ENCODE measurements at regions not wholly inside any gene's neighbourhood (a gene's known extent, or its start where the extent isn't known, plus 50 kb on each side); places are given as distances from the start of the nearest gene placed in this dataset.
A peak's percentile ranks its signal among the peaks of the same experiment; 100 is the strongest.

DNA sequence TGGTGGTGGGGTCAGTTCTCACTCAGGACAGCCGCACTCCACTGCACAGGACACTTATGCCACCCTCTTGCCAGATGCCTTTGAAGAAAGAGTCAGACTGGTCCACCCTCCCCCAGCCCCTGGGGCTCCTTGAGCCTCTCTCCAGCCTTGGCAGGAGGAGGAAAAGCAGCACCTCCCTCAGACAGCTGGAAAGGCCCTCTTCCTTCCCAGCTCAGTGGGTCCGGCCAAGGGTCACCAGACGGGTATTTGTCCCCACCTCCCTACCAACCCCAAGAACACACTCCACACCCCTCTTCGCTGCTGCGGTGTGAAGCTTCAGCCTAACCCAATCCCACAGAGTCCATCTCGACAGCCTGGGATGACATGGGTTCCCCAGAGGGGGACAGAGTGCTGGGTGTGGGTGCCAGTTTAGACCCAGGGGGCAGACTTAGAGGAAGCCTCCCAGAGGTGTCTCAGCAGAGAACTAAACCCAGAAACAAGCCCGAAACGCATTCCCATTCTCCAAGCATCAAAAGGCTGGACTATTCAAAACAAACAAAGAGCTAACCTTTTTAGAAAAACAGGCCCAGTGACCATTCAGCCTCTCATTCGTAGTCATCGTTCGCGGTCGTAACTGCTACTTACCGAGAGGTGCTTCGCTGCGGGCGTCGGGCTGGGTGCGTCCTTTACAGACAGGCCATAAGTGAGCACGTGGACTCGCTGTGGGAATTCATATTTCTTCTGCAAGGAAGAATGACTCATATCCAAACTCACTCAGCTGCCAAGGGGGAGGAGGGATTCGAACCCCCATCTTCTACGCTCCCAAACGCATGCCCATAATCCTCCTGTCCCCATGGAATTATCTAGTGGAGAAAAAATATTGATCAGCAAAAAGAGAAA is 57.5 kb upstream of the ANO1 start:
- H2AFZ ChIP-seq (ENCODE audit: low read depth, low read length, poor library complexity, severe bottlenecking), result no peak overlapping the region
- DNase-seq (ENCODE audit: low read depth, low spot score) (no peak), ATAC-seq (no peak)
- no peak for TF ChIP-seq CEBPB (IDR thresholded peaks at IDR 0.05; ENCODE audit: low read depth)
- no peak for TF ChIP-seq EGR1 (IDR thresholded peaks at IDR 0.05; ENCODE audit: low read depth)
- TF ChIP-seq, protein P1, sequence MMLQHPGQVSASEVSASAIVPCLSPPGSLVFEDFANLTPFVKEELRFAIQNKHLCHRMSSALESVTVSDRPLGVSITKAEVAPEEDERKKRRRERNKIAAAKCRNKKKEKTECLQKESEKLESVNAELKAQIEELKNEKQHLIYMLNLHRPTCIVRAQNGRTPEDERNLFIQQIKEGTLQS (IDR thresholded peaks at IDR 0.05), result no peak
- no peak for TF ChIP-seq RAD21 (IDR thresholded peaks at IDR 0.05; ENCODE audit: low read depth)
- no peak for TF ChIP-seq SIN3A (IDR thresholded peaks at IDR 0.05; ENCODE audit: low read depth)
- no peak for TF ChIP-seq YY1 (IDR thresholded peaks at IDR 0.05; ENCODE audit: extremely low read depth, insufficient replicate concordance, low read depth, low read length)
- no peak for TF ChIP-seq ELF1 (IDR thresholded peaks at IDR 0.05; ENCODE audit: borderline replicate concordance, low read depth)
- no peak for TF ChIP-seq FOSL1 (IDR thresholded peaks at IDR 0.05; ENCODE audit: low read depth)
- TF ChIP-seq TCF7L2 (IDR thresholded peaks at IDR 0.05; ENCODE audit: borderline replicate concordance, extremely low read depth, insufficient read depth, insufficient read length), result no peak
- TF ChIP-seq ZFX (IDR thresholded peaks at IDR 0.05), result no peak
- TF ChIP-seq, protein P2, sequence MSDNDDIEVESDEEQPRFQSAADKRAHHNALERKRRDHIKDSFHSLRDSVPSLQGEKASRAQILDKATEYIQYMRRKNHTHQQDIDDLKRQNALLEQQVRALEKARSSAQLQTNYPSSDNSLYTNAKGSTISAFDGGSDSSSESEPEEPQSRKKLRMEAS (IDR thresholded peaks at IDR 0.05), result no peak
- TF ChIP-seq, protein P3, sequence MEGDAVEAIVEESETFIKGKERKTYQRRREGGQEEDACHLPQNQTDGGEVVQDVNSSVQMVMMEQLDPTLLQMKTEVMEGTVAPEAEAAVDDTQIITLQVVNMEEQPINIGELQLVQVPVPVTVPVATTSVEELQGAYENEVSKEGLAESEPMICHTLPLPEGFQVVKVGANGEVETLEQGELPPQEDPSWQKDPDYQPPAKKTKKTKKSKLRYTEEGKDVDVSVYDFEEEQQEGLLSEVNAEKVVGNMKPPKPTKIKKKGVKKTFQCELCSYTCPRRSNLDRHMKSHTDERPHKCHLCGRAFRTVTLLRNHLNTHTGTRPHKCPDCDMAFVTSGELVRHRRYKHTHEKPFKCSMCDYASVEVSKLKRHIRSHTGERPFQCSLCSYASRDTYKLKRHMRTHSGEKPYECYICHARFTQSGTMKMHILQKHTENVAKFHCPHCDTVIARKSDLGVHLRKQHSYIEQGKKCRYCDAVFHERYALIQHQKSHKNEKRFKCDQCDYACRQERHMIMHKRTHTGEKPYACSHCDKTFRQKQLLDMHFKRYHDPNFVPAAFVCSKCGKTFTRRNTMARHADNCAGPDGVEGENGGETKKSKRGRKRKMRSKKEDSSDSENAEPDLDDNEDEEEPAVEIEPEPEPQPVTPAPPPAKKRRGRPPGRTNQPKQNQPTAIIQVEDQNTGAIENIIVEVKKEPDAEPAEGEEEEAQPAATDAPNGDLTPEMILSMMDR (IDR thresholded peaks at IDR 0.05 in 2 of 3, conservative IDR thresholded peaks at IDR 0.05 in 1 of 3; ENCODE audit: borderline replicate concordance in 1 of 3, insufficient read depth in 1 of 3, low read depth in 2 of 3, low read length in 2 of 3), result no peak
- no peak for TF ChIP-seq EZH2phosphoT487 (IDR thresholded peaks at IDR 0.05; ENCODE audit: borderline replicate concordance)
- TF ChIP-seq CBX3 (IDR thresholded peaks at IDR 0.05; ENCODE audit: low read depth), result no peak
- TF ChIP-seq JUND (IDR thresholded peaks at IDR 0.05), result no peak
- peak overlapping the region; percentile 5; the same call in 1 of the 2 replicates for H3K4me2 ChIP-seq (ENCODE audit: low read length)
- H3K36me3 ChIP-seq (ENCODE audit: control insufficient read depth in 1 of 2, insufficient read depth in 2 of 2, low read length in 2 of 2), result no peaks in the 10 kb centered on the region
- 0 out of 2 replicates have a peak overlapping the region, but pooled peaks have one; percentile 9 for H3K27ac ChIP-seq (ENCODE audit: low read depth, low read length)
- H3K27me3 ChIP-seq (ENCODE audit: insufficient read depth, low read length), result no peaks in the 10 kb centered on the region
- ChIA-PET CTCF (no interaction called here), RAD21 (ENCODE audit: low non-redundant PET in 1 of 2, low total read pairs in 2 of 2, uncharacterized antibody in 2 of 2, unreplicated experiment in 2 of 2) (no interaction called here), POLR2A (no interaction called here)
- peaks cover 20 to 41% of the 10 kb centered on the region in 2 experiments for H3K4me1 ChIP-seq (ENCODE audit: control insufficient read depth in 1 of 2, insufficient read depth in 2 of 2, low read length in 2 of 2)
- H3K9me2 ChIP-seq (ENCODE audit: insufficient read depth), result no peaks in the 10 kb centered on the region
- no peaks in the 10 kb centered on the region for H4K20me1 ChIP-seq (ENCODE audit: insufficient read depth)
- no peak overlapping the region for H3K9ac ChIP-seq (ENCODE audit: low read length)
- no peaks in the 10 kb centered on the region; a peak in 1 of 4 replicates for H3K9me3 ChIP-seq (ENCODE audit: control insufficient read depth in 1 of 2, insufficient read depth in 1 of 2, low read depth in 1 of 2, low read length in 2 of 2)
- H3K79me2 ChIP-seq (ENCODE audit: insufficient read depth, low read length), result no peaks in the 10 kb centered on the region
- H3K4me3 ChIP-seq (replicated peaks in 1 of 2; ENCODE audit: low read depth in 1 of 2, low read length in 2 of 2), result no peak overlapping the region
- BruUV-seq (replicated peaks), result no TSS peak
- intact Hi-C loops (cut with micrococcal nuclease), result no loop called here

Data from HCT116 (cell line).